ENCODE measurements at regions not wholly inside any gene's neighbourhood (a gene's known extent, or its start where the extent isn't known, plus 50 kb on each side); places are given as distances from the start of the nearest gene placed in this dataset.

GRCh38 chr18:47758000-47758399 is 172.5 kb downstream of the SMAD2 start:
- peaks cover 40% of the 10 kb centered on the region for H3K27me3 Mint-ChIP-seq (ENCODE audit: unreplicated experiment)
- intact Hi-C loops (cut with micrococcal nuclease; ENCODE audit: unreplicated experiment) = loop anchor here (2.0 to 5.0 kb wide), 2 partner anchors 476 to 707 kb away; no protein-coding TSS in a partner anchor
- no peak overlapping the region for H3K27ac Mint-ChIP-seq (ENCODE audit: unreplicated experiment)
- TF ChIP-seq CTCF (IDR thresholded peaks at IDR 0.05; ENCODE audit: unreplicated experiment) = peak; percentile 38
- CTCF ChIA-PET = no interaction called here
- H3K36me3 Mint-ChIP-seq (ENCODE audit: insufficient read depth, unreplicated experiment) = peaks cover 3% of the 10 kb centered on the region
- no TSS peak for BruUV-seq (replicated peaks)
- no peak overlapping the region for H3K4me3 Mint-ChIP-seq (ENCODE audit: low read depth, unreplicated experiment)
- peaks cover 6% of the 10 kb centered on the region for H3K9me3 Mint-ChIP-seq (ENCODE audit: low read depth, unreplicated experiment)
- H3K4me1 Mint-ChIP-seq (ENCODE audit: low read depth, unreplicated experiment) = no peaks in the 10 kb centered on the region
- no peak for DNase-seq

- no TSS peak for BruUV-seq (replicated peaks)
- no peak overlapping the region for H3K4me3 Mint-ChIP-seq (ENCODE audit: low read depth, unreplicated experiment)
- H3K27ac Mint-ChIP-seq (ENCODE audit: unreplicated experiment) = no peak overlapping the region
- peaks cover 3% of the 10 kb centered on the region for H3K36me3 Mint-ChIP-seq (ENCODE audit: insufficient read depth, unreplicated experiment)
- no peaks in the 10 kb centered on the region for H3K4me1 Mint-ChIP-seq (ENCODE audit: low read depth, unreplicated experiment)
- peak; percentile 78 for DNase-seq
- H3K9me3 Mint-ChIP-seq (ENCODE audit: low read depth, unreplicated experiment) = peaks cover 6% of the 10 kb centered on the region
- intact Hi-C loops (cut with micrococcal nuclease; ENCODE audit: unreplicated experiment) = loop anchor here (2.0 to 5.0 kb wide), 2 partner anchors 474 to 706 kb away; no protein-coding TSS in a partner anchor
- peaks cover 55% of the 10 kb centered on the region for H3K27me3 Mint-ChIP-seq (ENCODE audit: unreplicated experiment)
- CTCF ChIA-PET = interaction anchor here (0.5 to 1.3 kb wide), 5 partner anchors 9 to 541 kb away, joined by 3 to 4 read pairs (median 3); no protein-coding TSS in a partner anchor
- TF ChIP-seq CTCF (IDR thresholded peaks at IDR 0.05; ENCODE audit: unreplicated experiment) = peak; percentile 92
Observed at GRCh38 chr18:47756364-47757016, 174.0 kb downstream of the SMAD2 start.

GRCh38 chr18:47755102-47755456 is 175.4 kb downstream of the SMAD2 start:
- H3K27me3 Mint-ChIP-seq (ENCODE audit: unreplicated experiment) = peaks cover 65% of the 10 kb centered on the region
- BruUV-seq (replicated peaks) = no TSS peak
- no peak for TF ChIP-seq CTCF (IDR thresholded peaks at IDR 0.05; ENCODE audit: unreplicated experiment)
- H3K4me1 Mint-ChIP-seq (ENCODE audit: low read depth, unreplicated experiment) = no peaks in the 10 kb centered on the region
- DNase-seq = no peak
- intact Hi-C loops (cut with micrococcal nuclease; ENCODE audit: unreplicated experiment) = loop anchor here (5.0 kb wide), 1 partner anchor 473 kb away; no protein-coding TSS in a partner anchor
- no peak overlapping the region for H3K27ac Mint-ChIP-seq (ENCODE audit: unreplicated experiment)
- CTCF ChIA-PET = interaction anchor here (1.0 kb wide), 1 partner anchor 539 kb away, joined by 4 read pairs; no protein-coding TSS in a partner anchor
- no peak overlapping the region for H3K4me3 Mint-ChIP-seq (ENCODE audit: low read depth, unreplicated experiment)
- peaks cover 3% of the 10 kb centered on the region for H3K9me3 Mint-ChIP-seq (ENCODE audit: low read depth, unreplicated experiment)
- peaks cover 3% of the 10 kb centered on the region for H3K36me3 Mint-ChIP-seq (ENCODE audit: insufficient read depth, unreplicated experiment)

GRCh38 chr18:47754311-47755101 is 176.0 kb downstream of the SMAD2 start:
- DNase-seq = peak; percentile 76
- intact Hi-C loops (cut with micrococcal nuclease; ENCODE audit: unreplicated experiment) = loop anchor here (5.0 kb wide), 1 partner anchor 472 kb away; no protein-coding TSS in a partner anchor
- Mint-ChIP-seq H3K27ac (ENCODE audit: unreplicated experiment) (no peak overlapping the region), H3K4me1 (ENCODE audit: low read depth, unreplicated experiment) (no peaks in the 10 kb centered on the region), H3K9me3 (ENCODE audit: low read depth, unreplicated experiment) (peaks cover 3% of the 10 kb centered on the region), H3K36me3 (ENCODE audit: insufficient read depth, unreplicated experiment) (peaks cover 3% of the 10 kb centered on the region), H3K27me3 (ENCODE audit: unreplicated experiment) (peaks cover 68% of the 10 kb centered on the region), H3K4me3 (ENCODE audit: low read depth, unreplicated experiment) (no peak overlapping the region)
- BruUV-seq (replicated peaks) = no TSS peak
- TF ChIP-seq CTCF (IDR thresholded peaks at IDR 0.05; ENCODE audit: unreplicated experiment) = peak; percentile 79
- CTCF ChIA-PET = interaction anchor here (1.0 kb wide), 1 partner anchor 539 kb away, joined by 4 read pairs; no protein-coding TSS in a partner anchor

Measured in Calu3 (cell line).